GM21825 (cell line): ENCODE measurements at regions not wholly inside any gene's neighbourhood (a gene's known extent, or its start where the extent isn't known, plus 50 kb on each side); places are given as distances from the start of the nearest gene placed in this dataset.

Experiments
- ATAC-seq: cut with Tn5 transposase; IDR thresholded peaks from one replicate; pipeline ENCODE4 v1.9.1; 2021; ENCODE audit warnings: mild to moderate bottlenecking, moderate library complexity; ENCODE audit not compliant: unreplicated experiment

- no peak for ATAC-seq
These were observed 207.2 kb upstream of the SETBP1 start for GRCh38 chr18:44473394-44474066.

GRCh38 chr18:44474067-44474411, 206.6 kb upstream of the SETBP1 start:
- no peak for ATAC-seq

GRCh38 chr18:44474591-44474990, 206.1 kb upstream of the SETBP1 start:
- ATAC-seq, result no peak

- no peak for ATAC-seq
These were observed 197.9 kb upstream of the SETBP1 start for GRCh38 chr18:44482761-44483160.

- ATAC-seq, result no peak
These were observed 185.5 kb upstream of the SETBP1 start for GRCh38 chr18:44495151-44495550.

- ATAC-seq, result no peak
These were observed 183.4 kb upstream of the SETBP1 start for GRCh38 chr18:44497311-44497710.

GRCh38 chr18:44497757-44498490, 182.8 kb upstream of the SETBP1 start:
- ATAC-seq, result no peak

GRCh38 chr18:44500808-44501610, 179.7 kb upstream of the SETBP1 start:
- no peak for ATAC-seq

GRCh38 chr18:44502221-44502620, 178.5 kb upstream of the SETBP1 start:
- no peak for ATAC-seq

- no peak for ATAC-seq
These were observed 177.9 kb upstream of the SETBP1 start for GRCh38 chr18:44502790-44503189.

- no peak for ATAC-seq
These were observed 176.8 kb upstream of the SETBP1 start for GRCh38 chr18:44503854-44504253.

GRCh38 chr18:44507729-44508325, 172.9 kb upstream of the SETBP1 start:
- ATAC-seq, result peak; percentile 85

GRCh38 chr18:44508474-44508873, 172.2 kb upstream of the SETBP1 start:
- ATAC-seq, result no peak

GRCh38 chr18:44509048-44509447, 171.6 kb upstream of the SETBP1 start:
- ATAC-seq, result no peak

- ATAC-seq, result no peak
These were observed 170.3 kb upstream of the SETBP1 start for GRCh38 chr18:44510390-44510789.

GRCh38 chr18:44513233-44513632, 167.5 kb upstream of the SETBP1 start:
- ATAC-seq, result no peak

- no peak for ATAC-seq
These were observed 166.6 kb upstream of the SETBP1 start for GRCh38 chr18:44514106-44514505.

- no peak for ATAC-seq
These were observed 165.9 kb upstream of the SETBP1 start for GRCh38 chr18:44514766-44515165.

- ATAC-seq, result no peak
These were observed 164.2 kb upstream of the SETBP1 start for GRCh38 chr18:44516450-44516849.

- ATAC-seq, result no peak
These were observed 163.6 kb upstream of the SETBP1 start for GRCh38 chr18:44517136-44517535.

GRCh38 chr18:44518091-44518615, 162.5 kb upstream of the SETBP1 start:
- ATAC-seq, result no peak
